Kidney (tissue), 13 donors: ENCODE measurements at regions not wholly inside any gene's neighbourhood (a gene's known extent, or its start where the extent isn't known, plus 50 kb on each side); places are given as distances from the start of the nearest gene placed in this dataset.

ENCODE experiments used
- DNase-seq, 5 donors: peaks; one replicate each; pipeline ENCODE4 v3.0.0-alpha.2; 2013 to 2020
- FAIRE-seq: peaks from 2 replicates; lab custom pipeline; 2012; peaks lifted over from hg19 to GRCh38; lab: Jason Lieb, UNC
- H3K27ac ChIP-seq, 2 donors: one replicate each; pipeline ENCODE4 v1.7.0; 2013; ENCODE audit warnings: low read depth in 2 of 2, low read length in 2 of 2, inconsistent platforms in 1 of 2
- H3K27me3 ChIP-seq: one replicate; pipeline ENCODE4 v1.7.1; 2013; ENCODE audit warnings: low read length, inconsistent platforms; ENCODE audit not compliant: control insufficient read depth, insufficient read depth
- H3K36me3 ChIP-seq, 3 donors: one replicate each; pipeline versions ENCODE4 v1.7.0 to v1.7.1; 2013; ENCODE audit warnings: low read length in 3 of 3, control low read depth in 1 of 3, inconsistent platforms in 1 of 3; ENCODE audit not compliant: insufficient read depth in 3 of 3, control insufficient read depth in 2 of 3
- H3K4me1 ChIP-seq, 3 donors: one replicate each; pipeline versions ENCODE4 v1.7.0 to v1.7.1; 2013; ENCODE audit warnings: low read length in 3 of 3, inconsistent platforms in 1 of 3, low read depth in 1 of 3; ENCODE audit not compliant: control insufficient read depth in 2 of 3, insufficient read depth in 2 of 3
- H3K4me3 ChIP-seq, 3 donors: one replicate each; pipeline versions ENCODE4 v1.7.0 to v1.8.1; 2013; ENCODE audit warnings: low read length in 3 of 3, control low read depth in 1 of 3, inconsistent platforms in 1 of 3
- H3K9ac ChIP-seq, 3 donors: one replicate each; pipeline versions ENCODE4 v1.7.0 to v1.7.1; 2013; ENCODE audit warnings: low read length in 3 of 3, control low read depth in 1 of 3, inconsistent platforms in 1 of 3
- H3K9me3 ChIP-seq, 3 donors: one replicate each; pipeline versions ENCODE4 v1.7.0 to v1.7.1; 2013; ENCODE audit warnings: low read length in 3 of 3, control low read depth in 1 of 3, inconsistent platforms in 1 of 3; ENCODE audit not compliant: control insufficient read depth in 2 of 3, insufficient read depth in 1 of 3
- intact Hi-C: fragments of 100-400 bp; cut with DNase I; formaldehyde crosslinking; loops from one replicate; pipeline ENCODE4 v1.11.1; 2022
- TF ChIP-seq, protein P1 (sequence below): IDR thresholded peaks from 3 replicates; pipeline ENCODE4 v1.5.1; 2012; ENCODE audit warnings: mild to moderate bottlenecking, moderate library complexity, borderline replicate concordance; ENCODE audit not compliant: insufficient read depth; ENCODE audit errors: extremely low read depth
- donor health status: control.
- donor health status: control.
- donor health status: control.
- donor health status: control.
- donor health status: control.
- donor health status: DM: yes; HTN: yes; CAD: no.
- donor health status: Normal renal cell carcinoma (clear cell type).

DNA sequence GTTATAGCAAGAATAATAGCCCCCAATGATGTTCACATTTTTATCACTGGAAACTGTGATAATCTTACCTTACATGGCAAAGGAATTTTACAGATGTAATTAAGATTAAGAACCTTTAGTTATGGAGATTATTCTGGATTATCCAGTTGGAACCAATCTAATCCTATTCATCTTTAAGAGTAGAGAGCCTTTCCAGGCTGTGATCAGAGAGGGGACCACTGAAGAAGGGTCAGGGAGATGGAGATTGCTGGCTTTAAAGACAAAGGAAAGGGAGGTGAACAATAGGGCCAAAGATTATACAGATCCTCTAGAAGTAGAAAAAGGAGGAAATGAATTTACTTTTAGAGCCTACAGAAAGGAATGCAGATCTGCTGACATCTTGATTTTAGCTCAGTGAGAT, 253.5 kb upstream of the GRIN3A start:
- no peak for DNase-seq

DNA sequence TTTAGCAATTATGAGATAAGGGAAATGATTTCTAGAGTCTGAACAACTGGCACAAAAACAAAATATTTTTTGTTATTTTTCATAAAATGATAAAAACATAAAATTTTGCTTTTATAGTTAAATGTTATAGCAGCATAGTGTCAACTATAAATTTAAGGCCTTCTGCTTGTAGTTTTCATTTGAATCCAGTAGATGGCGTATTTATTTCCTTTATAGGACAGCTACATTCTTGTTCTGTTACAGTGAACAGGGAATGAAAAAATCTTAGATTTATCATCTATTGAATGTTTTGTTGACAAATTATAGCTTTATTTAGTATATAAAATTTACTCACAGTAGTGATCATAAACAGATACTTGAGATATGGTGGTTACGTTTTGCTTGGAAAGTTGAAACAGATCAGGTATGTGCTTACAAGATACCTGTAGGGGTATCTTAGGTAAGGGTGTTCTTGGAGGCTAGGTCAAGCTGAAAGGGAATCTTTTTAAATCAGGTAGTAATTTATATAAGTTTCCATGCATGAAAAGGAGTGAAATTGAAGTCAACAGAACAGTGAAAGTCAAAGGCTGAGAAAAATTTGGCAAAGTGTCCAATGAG, 239.3 kb upstream of the GRIN3A start:
- Histone ChIP-seq H3K27ac (no peak overlapping the region), H3K4me1 (no peaks in the 10 kb centered on the region), H3K9ac (no peak overlapping the region), H3K9me3 (peaks cover 0 to 5% (median 0%) of the 10 kb centered on the region in 3 donors), H3K36me3 (no peaks in the 10 kb centered on the region), H3K4me3 (no peak overlapping the region), H3K27me3 (no peaks in the 10 kb centered on the region)
- peak; percentile 98 for FAIRE-seq
- intact Hi-C loops = no loop called here
- TF ChIP-seq, protein P1, sequence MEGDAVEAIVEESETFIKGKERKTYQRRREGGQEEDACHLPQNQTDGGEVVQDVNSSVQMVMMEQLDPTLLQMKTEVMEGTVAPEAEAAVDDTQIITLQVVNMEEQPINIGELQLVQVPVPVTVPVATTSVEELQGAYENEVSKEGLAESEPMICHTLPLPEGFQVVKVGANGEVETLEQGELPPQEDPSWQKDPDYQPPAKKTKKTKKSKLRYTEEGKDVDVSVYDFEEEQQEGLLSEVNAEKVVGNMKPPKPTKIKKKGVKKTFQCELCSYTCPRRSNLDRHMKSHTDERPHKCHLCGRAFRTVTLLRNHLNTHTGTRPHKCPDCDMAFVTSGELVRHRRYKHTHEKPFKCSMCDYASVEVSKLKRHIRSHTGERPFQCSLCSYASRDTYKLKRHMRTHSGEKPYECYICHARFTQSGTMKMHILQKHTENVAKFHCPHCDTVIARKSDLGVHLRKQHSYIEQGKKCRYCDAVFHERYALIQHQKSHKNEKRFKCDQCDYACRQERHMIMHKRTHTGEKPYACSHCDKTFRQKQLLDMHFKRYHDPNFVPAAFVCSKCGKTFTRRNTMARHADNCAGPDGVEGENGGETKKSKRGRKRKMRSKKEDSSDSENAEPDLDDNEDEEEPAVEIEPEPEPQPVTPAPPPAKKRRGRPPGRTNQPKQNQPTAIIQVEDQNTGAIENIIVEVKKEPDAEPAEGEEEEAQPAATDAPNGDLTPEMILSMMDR = peak; percentile 44
- DNase-seq = peak in 2 of 5 donors; percentile 31 to 44

More for the DNA sequence above, 253.5 kb upstream of the GRIN3A start:
- no peaks in the 10 kb centered on the region for H3K4me1 ChIP-seq
- H3K36me3 ChIP-seq = no peaks in the 10 kb centered on the region
- H3K9ac ChIP-seq = no peak overlapping the region
- TF ChIP-seq, protein P1 = no peak
- FAIRE-seq = no peak
- intact Hi-C loops = no loop called here
- no peak overlapping the region for H3K4me3 ChIP-seq
- H3K9me3 ChIP-seq = no peaks in the 10 kb centered on the region
- H3K27ac ChIP-seq = no peak overlapping the region
- no peaks in the 10 kb centered on the region for H3K27me3 ChIP-seq

DNA sequence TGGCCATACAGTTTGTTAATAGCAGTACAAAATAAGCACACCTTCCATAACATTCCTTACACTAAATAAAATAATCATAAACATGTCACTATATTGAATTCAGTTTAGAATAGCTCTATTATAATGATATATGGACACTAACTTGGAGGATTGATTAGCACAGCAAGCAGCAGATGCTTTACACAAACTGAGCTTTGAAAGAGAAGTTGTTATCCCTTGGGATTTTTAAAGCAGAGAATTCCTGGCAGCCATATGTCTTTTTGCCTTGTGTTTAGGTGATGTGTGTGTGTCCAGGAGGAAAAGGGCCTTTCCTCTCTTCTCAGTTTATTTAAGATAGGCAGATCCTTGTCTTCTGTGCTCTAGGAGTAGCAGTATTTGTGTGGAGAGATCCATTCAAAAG, 232.2 kb upstream of the GRIN3A start:
- DNase-seq (no peak), FAIRE-seq (no peak)
- H3K9me3 ChIP-seq = no peaks in the 10 kb centered on the region
- no peaks in the 10 kb centered on the region for H3K4me1 ChIP-seq
- H3K36me3 ChIP-seq = no peaks in the 10 kb centered on the region
- TF ChIP-seq, protein P1 = no peak
- no peak overlapping the region for H3K4me3 ChIP-seq
- intact Hi-C loops = no loop called here
- no peak overlapping the region for H3K27ac ChIP-seq
- H3K27me3 ChIP-seq = no peaks in the 10 kb centered on the region
- no peak overlapping the region for H3K9ac ChIP-seq

DNA sequence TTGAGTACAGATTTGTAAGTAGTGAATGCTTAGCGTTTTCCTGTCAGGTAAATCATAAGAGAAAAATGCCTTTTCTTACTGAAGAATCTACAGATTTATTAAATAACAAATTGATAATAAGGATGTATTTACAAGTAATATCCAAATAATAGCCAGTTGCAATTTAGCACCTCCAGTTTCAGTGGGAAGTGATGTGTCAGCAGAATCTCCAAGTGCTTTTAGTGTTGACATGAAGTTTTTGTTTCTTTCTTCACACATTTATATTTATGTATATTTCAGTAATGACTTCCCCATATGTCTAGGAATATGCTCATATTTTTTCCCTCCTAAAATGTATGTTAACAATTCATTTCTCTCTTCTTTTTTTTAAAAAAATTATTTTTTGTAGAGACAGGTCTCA, 229.9 kb upstream of the GRIN3A start:
- intact Hi-C loops = no loop called here
- no peaks in the 10 kb centered on the region for H3K9me3 ChIP-seq
- DNase-seq = no peak
- no peak overlapping the region for H3K4me3 ChIP-seq
- FAIRE-seq = no peak
- H3K36me3 ChIP-seq = no peaks in the 10 kb centered on the region
- TF ChIP-seq, protein P1 = no peak
- no peak overlapping the region for H3K27ac ChIP-seq
- H3K27me3 ChIP-seq = no peaks in the 10 kb centered on the region
- H3K4me1 ChIP-seq = no peaks in the 10 kb centered on the region
- H3K9ac ChIP-seq = no peak overlapping the region
